Chondrocyte (in vitro differentiated cells): ENCODE measurements at regions not wholly inside any gene's neighbourhood (a gene's known extent, or its start where the extent isn't known, plus 50 kb on each side); places are given as distances from the start of the nearest gene placed in this dataset.
"Not testable (repeated sequence)": the region's sequence is repeated elsewhere in the genome, so short reads cannot be mapped to it uniquely, and the experiment has no call there.

Experiments
- DNase-seq: peaks from one replicate; pipeline ENCODE4 v3.0.0; 2021; ENCODE audit warnings: mixed read lengths, low spot score
- H3K27ac Mint-ChIP-seq: one replicate; pipeline ENCODE4 v1.8.0; 2021; ENCODE audit warnings: mild to moderate bottlenecking, moderate library complexity, mixed read lengths; ENCODE audit not compliant: unreplicated experiment
- H3K27me3 Mint-ChIP-seq: 2 replicates; pipeline ENCODE4 v1.8.0; 2021; ENCODE audit warnings: low read depth, mixed read lengths
- H3K36me3 Mint-ChIP-seq: 2 replicates; pipeline ENCODE4 v1.8.0; 2021; ENCODE audit warnings: low read depth, mixed read lengths
- H3K4me1 Mint-ChIP-seq: 2 replicates; pipeline ENCODE4 v1.8.0; 2021; ENCODE audit warnings: low read depth, mild to moderate bottlenecking, mixed read lengths
- H3K4me3 Mint-ChIP-seq: one replicate; pipeline ENCODE4 v1.8.0; 2021; ENCODE audit warnings: mild to moderate bottlenecking, moderate library complexity, mixed read lengths; ENCODE audit not compliant: unreplicated experiment
- H3K9me3 Mint-ChIP-seq: 2 replicates; pipeline ENCODE4 v1.8.0; 2021; ENCODE audit warnings: low read depth, mixed read lengths
- TF ChIP-seq, protein P1 (sequence below): fragments of 200-600 bp; sonication (generic); IDR thresholded peaks from 2 replicates; pipeline ENCODE4 v1.5.0; 2021; ENCODE audit warnings: antibody characterized with exemption, mild to moderate bottlenecking, moderate library complexity

DNA sequence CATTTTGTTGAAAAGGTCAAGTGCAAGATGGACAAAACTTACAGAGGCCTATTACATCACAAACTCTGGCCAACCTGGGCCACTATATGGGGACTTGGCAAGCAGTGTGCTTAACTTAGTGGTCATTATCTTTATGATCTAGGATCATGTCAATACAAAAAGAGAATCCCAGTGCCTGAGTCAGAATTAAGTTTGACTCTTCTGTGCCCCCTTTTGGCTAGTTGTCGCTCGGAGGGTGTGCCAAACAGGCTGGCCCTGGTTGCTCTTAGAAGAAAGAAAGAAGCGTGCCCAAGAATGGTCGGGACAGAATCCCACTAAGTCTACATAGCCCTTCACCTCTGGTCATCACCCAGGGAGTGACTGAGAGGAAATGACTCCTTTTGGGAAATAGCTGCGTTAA is 100.1 kb downstream of the EIF4E start:
- H3K27me3 Mint-ChIP-seq = no peaks in the 10 kb centered on the region
- H3K27ac Mint-ChIP-seq = no peak overlapping the region
- H3K4me1 Mint-ChIP-seq = peaks cover 6% of the 10 kb centered on the region
- no peak for DNase-seq
- no peaks in the 10 kb centered on the region for H3K36me3 Mint-ChIP-seq
- H3K4me3 Mint-ChIP-seq = no peak overlapping the region
- no peaks in the 10 kb centered on the region for H3K9me3 Mint-ChIP-seq
- TF ChIP-seq, protein P1, sequence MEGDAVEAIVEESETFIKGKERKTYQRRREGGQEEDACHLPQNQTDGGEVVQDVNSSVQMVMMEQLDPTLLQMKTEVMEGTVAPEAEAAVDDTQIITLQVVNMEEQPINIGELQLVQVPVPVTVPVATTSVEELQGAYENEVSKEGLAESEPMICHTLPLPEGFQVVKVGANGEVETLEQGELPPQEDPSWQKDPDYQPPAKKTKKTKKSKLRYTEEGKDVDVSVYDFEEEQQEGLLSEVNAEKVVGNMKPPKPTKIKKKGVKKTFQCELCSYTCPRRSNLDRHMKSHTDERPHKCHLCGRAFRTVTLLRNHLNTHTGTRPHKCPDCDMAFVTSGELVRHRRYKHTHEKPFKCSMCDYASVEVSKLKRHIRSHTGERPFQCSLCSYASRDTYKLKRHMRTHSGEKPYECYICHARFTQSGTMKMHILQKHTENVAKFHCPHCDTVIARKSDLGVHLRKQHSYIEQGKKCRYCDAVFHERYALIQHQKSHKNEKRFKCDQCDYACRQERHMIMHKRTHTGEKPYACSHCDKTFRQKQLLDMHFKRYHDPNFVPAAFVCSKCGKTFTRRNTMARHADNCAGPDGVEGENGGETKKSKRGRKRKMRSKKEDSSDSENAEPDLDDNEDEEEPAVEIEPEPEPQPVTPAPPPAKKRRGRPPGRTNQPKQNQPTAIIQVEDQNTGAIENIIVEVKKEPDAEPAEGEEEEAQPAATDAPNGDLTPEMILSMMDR = peak; percentile 55

DNA sequence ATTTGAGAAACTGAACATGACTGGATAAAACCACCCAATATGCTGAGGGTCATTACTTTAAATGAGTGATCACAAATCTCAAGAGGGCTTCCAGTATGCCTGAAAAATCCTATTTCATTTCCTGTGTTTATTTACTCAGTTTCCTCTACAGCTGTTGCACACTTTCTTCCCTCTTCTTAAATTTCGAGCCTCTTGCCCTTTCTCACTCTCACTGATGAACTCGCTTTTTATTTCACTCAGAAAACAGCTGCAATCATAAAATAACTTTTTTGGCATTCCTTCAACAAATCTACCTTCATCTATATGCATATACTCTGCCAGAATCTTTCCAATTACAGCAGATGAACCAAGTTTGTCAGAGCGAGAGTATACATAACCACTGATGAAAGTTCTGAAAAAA is 101.3 kb downstream of the EIF4E start:
- H3K9me3 Mint-ChIP-seq = no peaks in the 10 kb centered on the region

DNA sequence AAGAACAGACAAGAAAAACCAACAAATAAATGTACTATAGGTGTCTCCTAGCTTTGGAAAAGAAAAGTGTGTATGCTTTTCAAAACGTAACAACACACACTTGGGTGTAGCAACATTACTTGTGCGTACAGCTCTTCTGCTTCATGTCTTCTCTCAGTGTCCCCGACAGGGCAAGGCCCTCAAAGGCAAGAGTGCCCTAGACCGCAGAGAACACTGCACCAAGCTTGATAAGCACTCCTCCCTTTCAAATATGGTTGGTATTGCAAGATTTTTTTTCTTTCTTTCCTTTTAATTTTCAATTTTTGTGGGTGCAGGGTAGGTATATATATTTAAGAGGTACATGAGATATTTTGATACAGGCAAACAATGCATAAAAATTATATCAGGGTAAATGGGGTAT is 106.8 kb downstream of the EIF4E start:
- Mint-ChIP-seq H3K9me3 (no peaks in the 10 kb centered on the region), H3K4me1 (no peaks in the 10 kb centered on the region), H3K27ac (no peak overlapping the region), H3K36me3 (no peaks in the 10 kb centered on the region), H3K4me3 (no peak overlapping the region), H3K27me3 (no peaks in the 10 kb centered on the region)
- no peak for DNase-seq
- TF ChIP-seq, protein P1 = no peak

More for the DNA sequence above, 101.3 kb downstream of the EIF4E start:
- no peak overlapping the region for H3K4me3 Mint-ChIP-seq
- H3K4me1 Mint-ChIP-seq = no peaks in the 10 kb centered on the region
- no peak overlapping the region for H3K27ac Mint-ChIP-seq
- TF ChIP-seq, protein P1 = no peak
- DNase-seq = no peak
- no peaks in the 10 kb centered on the region for H3K36me3 Mint-ChIP-seq
- no peaks in the 10 kb centered on the region for H3K27me3 Mint-ChIP-seq

DNA sequence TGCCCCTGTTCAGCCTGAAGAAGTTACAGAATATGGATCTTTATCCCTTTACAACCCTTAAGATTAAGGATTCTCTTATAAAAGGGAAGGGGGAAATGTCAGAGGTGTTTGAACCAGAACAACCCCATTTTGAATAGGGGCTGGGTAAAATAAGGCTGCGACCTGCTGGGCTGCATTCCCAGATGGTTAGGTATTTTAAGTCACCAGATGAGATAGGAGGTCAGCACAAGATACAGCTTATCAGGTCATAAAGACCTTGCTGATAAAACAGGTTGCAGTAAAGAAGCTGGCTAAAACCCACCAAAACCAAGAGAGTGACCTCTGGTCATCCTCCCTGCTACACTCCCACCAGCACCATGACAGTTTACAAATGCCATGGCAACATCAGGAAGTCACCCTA is 110.8 kb downstream of the EIF4E start:
- H3K27me3 Mint-ChIP-seq, H3K4me1 Mint-ChIP-seq, H3K9me3 Mint-ChIP-seq, H3K36me3 Mint-ChIP-seq, DNase-seq, H3K4me3 Mint-ChIP-seq, H3K27ac Mint-ChIP-seq: not testable (repeated sequence)

DNA sequence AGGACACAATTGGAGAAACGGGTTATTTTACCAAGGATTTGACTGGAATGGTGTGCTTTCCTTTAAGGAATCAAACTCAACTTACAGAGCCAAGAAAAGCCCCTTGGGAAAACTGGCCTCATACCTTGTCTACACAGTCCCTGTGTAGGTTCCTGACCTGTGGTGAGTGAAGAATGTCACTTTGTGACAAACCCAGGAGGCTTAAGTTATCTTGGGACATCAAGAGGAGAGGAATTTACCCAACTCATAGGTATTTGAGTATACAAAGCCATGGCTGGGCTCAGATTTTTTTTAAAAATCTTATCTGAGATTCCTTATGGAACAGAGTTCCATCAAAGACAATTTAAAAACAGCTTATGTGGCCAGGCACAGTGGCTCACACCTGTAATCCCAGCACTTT is 112.1 kb downstream of the EIF4E start:
- no peaks in the 10 kb centered on the region for H3K36me3 Mint-ChIP-seq
- H3K4me1 Mint-ChIP-seq = no peaks in the 10 kb centered on the region
- no peaks in the 10 kb centered on the region for H3K27me3 Mint-ChIP-seq
- H3K9me3 Mint-ChIP-seq = peaks cover 3% of the 10 kb centered on the region
- DNase-seq = no peak
- no peak overlapping the region for H3K27ac Mint-ChIP-seq
- no peak overlapping the region for H3K4me3 Mint-ChIP-seq
- TF ChIP-seq, protein P1 = no peak

DNA sequence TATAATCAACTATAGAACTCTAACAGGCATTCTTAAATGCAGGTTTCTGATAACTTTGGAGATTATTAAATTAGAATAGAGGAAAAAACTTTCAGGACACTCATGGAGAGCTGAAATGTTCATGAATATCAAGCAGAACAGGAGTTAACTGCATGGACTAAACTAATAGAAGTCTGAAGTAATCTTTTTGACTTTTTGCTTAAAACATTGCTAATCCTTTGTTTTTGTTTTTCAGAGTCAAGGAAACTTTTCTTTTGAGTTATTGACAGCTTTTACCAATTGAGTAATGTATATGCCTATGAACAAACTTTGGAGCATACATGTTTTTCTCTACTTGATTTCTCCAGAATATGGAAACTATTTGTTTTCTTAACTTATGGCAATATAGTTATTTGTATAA is 112.5 kb downstream of the EIF4E start:
- H3K4me3 Mint-ChIP-seq = no peak overlapping the region
- no peaks in the 10 kb centered on the region for H3K4me1 Mint-ChIP-seq
- TF ChIP-seq, protein P1 = no peak
- H3K36me3 Mint-ChIP-seq = no peaks in the 10 kb centered on the region
- H3K27ac Mint-ChIP-seq = no peak overlapping the region
- H3K9me3 Mint-ChIP-seq = peaks cover 3% of the 10 kb centered on the region
- no peak for DNase-seq
- no peaks in the 10 kb centered on the region for H3K27me3 Mint-ChIP-seq
